HepG2 (cell line): ENCODE measurements at regions not wholly inside any gene's neighbourhood (a gene's known extent, or its start where the extent isn't known, plus 50 kb on each side); places are given as distances from the start of the nearest gene placed in this dataset.

Experiments used
- BCL6 ChIP-seq: IDR thresholded peaks from 2 replicates; pipeline ENCODE4 v1.6.1; 2016; ENCODE audit warnings: missing genetic modification reagents, missing compliant biosample characterization
- NR3C1 ChIP-seq: sonication (generic); formaldehyde crosslinking; IDR thresholded peaks from 2 replicates; pipeline ENCODE4 v1.4.0; 2020; ENCODE audit warnings: missing genetic modification reagents
- SNAPC2 ChIP-seq: sonication (generic); formaldehyde crosslinking; IDR thresholded peaks from 2 replicates; pipeline ENCODE4 v1.8.1; 2022; ENCODE audit warnings: mild to moderate bottlenecking, missing genetic modification reagents
- ZBTB33 ChIP-seq: sonication (generic); formaldehyde crosslinking; IDR thresholded peaks from 2 replicates; pipeline ENCODE4 v1.4.0; 2020; ENCODE audit warnings: missing genetic modification reagents
- ZBTB39 ChIP-seq: sonication (generic); formaldehyde crosslinking; IDR thresholded peaks from 2 replicates; pipeline ENCODE4 v1.5.0; 2020; ENCODE audit warnings: missing genetic modification reagents
- ZNF335 ChIP-seq: sonication (generic); formaldehyde crosslinking; IDR thresholded peaks from 2 replicates; pipeline ENCODE4 v1.4.0; 2020; ENCODE audit warnings: missing genetic modification reagents
- ZNF574 ChIP-seq: sonication (generic); formaldehyde crosslinking; IDR thresholded peaks from 2 replicates; pipeline ENCODE4 v1.4.0; 2020; ENCODE audit warnings: missing genetic modification reagents

GRCh38 chr7:46881507-46882127 is 700.3 kb downstream of the TNS3 start (continued):
- TF ChIP-seq ZNF574 (CRISPR knock-in tag) (no peak), NR3C1 (CRISPR knock-in tag) (no peak), ZNF335 (CRISPR knock-in tag) (no peak), ZBTB39 (CRISPR knock-in tag) (no peak), SNAPC2 (CRISPR knock-in tag) (no peak), ZBTB33 (no peak), BCL6 (CRISPR knock-in tag) (no peak)
